ENCODE measurements at regions not wholly inside any gene's neighbourhood (a gene's known extent, or its start where the extent isn't known, plus 50 kb on each side); places are given as distances from the start of the nearest gene placed in this dataset.

- TF ChIP-seq NCOA2 (CRISPR knock-in tag; IDR thresholded peaks at IDR 0.05) (no peak), POLR2A (IDR thresholded peaks at IDR 0.05; ENCODE audit: insufficient read depth in 1 of 2, low read depth in 2 of 2, low read length in 2 of 2) (no peak), SIN3A (IDR thresholded peaks at IDR 0.05; ENCODE audit: borderline replicate concordance, low read depth, low read length) (no peak), USF2 (IDR thresholded peaks at IDR 0.05; ENCODE audit: low read depth, low read length) (no peak), USF2 (CRISPR knock-in tag; IDR thresholded peaks at IDR 0.05; ENCODE audit: borderline replicate concordance) (no peak), ETS1 (CRISPR knock-in tag; IDR thresholded peaks at IDR 0.05) (no peak), CBX2 (IDR thresholded peaks at IDR 0.05; ENCODE audit: low read depth, low read length) (no peak), CBX2 (CRISPR knock-in tag; IDR thresholded peaks at IDR 0.05; ENCODE audit: low read depth) (no peak), REPIN1 (CRISPR knock-in tag; IDR thresholded peaks at IDR 0.05; ENCODE audit: borderline replicate concordance, low read depth) (no peak), CREB1 (IDR thresholded peaks at IDR 0.05) (no peak), CREB1 (CRISPR knock-in tag; IDR thresholded peaks at IDR 0.05) (no peak)
These were observed 136.0 kb upstream of the ARX start for GRCh38 chrX:25151749-25152148.

Measured in HepG2 (cell line).